ENCODE measurements at regions not wholly inside any gene's neighbourhood (a gene's known extent, or its start where the extent isn't known, plus 50 kb on each side); places are given as distances from the start of the nearest gene placed in this dataset.
"Not testable (repeated sequence)": the region's sequence is repeated elsewhere in the genome, so short reads cannot be mapped to it uniquely, and the experiment has no call there.

GRCh38 chr4:112708772-112709171 is 71.8 kb downstream of the LARP7 start:
- H3K36me3 ChIP-seq (ENCODE audit: control insufficient read depth in 5 of 5, insufficient read depth in 5 of 5, low read length in 5 of 5) = no peaks in the 10 kb centered on the region
- peaks cover 3 to 17% (median 16%) of the 10 kb centered on the region in 5 donors for H3K4me1 ChIP-seq (ENCODE audit: control insufficient read depth in 5 of 5, insufficient read depth in 5 of 5, low read length in 5 of 5)
- H3K9ac ChIP-seq (ENCODE audit: low read length in 5 of 5) = no peak overlapping the region
- no peak overlapping the region for H3K4me3 ChIP-seq (ENCODE audit: low read depth in 1 of 5, low read length in 5 of 5)
- H3K27me3 ChIP-seq (ENCODE audit: control insufficient read depth in 5 of 5, insufficient read depth in 4 of 5, low read length in 5 of 5) = peaks cover 8 to 12% (median 10%) of the 10 kb centered on the region in 5 donors
- no peaks in the 10 kb centered on the region for H3K9me3 ChIP-seq (ENCODE audit: control insufficient read depth in 5 of 5, low read length in 5 of 5)
- H3K27ac ChIP-seq (ENCODE audit: low read depth, low read length) = no peak overlapping the region

DNA sequence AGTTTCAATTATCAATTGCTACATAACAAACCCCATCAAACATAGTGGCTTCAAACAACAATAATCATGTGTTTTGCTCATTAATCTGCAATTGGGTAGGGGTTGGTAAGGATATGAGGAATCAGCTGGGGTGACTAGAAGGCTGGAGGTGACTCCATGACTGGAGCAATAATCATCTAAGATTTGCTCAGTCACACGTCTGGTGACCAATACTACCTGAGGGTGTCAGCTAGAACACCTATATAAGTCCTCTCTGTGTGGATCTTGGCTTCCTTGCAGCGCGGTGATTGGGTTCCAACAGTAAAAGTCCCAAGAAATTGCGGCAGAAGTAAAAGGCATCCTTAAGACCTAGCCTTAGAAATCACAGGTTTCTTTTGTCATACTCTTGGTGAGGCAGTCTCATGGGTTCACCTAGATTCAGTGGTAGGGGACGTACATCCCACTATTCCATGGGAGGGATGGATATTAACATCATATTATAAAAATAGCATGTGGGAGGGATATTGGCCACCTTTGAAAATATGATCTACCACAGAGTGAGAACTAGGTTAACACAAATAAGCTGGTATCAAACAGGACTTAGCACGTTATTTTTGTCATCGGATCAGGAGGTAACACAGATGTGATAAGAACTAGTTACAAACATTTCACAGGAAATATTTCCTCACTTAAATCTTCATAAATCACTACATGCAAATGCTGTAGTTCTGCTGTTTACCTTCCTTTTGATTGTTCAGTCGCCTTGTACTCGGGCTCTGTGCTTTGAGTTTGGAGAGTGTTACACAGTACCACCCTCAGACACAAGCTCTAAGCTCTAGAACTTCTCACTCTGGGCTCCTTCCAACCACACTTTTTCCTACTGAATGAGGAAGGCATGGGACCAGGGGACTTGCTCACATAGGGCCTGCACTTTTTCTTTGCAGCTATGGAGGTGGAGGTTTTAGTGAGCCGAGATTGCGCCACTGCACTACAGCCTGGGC is 78.3 kb downstream of the LARP7 start:
- Histone ChIP-seq H3K9ac (ENCODE audit: low read length in 5 of 5) (no peak overlapping the region), H3K4me1 (ENCODE audit: control insufficient read depth in 5 of 5, insufficient read depth in 5 of 5, low read length in 5 of 5) (no peaks in the 10 kb centered on the region), H3K27ac (ENCODE audit: low read depth, low read length) (no peak overlapping the region), H3K4me3 (ENCODE audit: low read depth in 1 of 5, low read length in 5 of 5) (no peak overlapping the region), H3K36me3 (ENCODE audit: control insufficient read depth in 5 of 5, insufficient read depth in 5 of 5, low read length in 5 of 5) (no peaks in the 10 kb centered on the region), H3K27me3 (ENCODE audit: control insufficient read depth in 5 of 5, insufficient read depth in 4 of 5, low read length in 5 of 5) (no peaks in the 10 kb centered on the region), H3K9me3 (ENCODE audit: control insufficient read depth in 5 of 5, low read length in 5 of 5) (no peaks in the 10 kb centered on the region)

DNA sequence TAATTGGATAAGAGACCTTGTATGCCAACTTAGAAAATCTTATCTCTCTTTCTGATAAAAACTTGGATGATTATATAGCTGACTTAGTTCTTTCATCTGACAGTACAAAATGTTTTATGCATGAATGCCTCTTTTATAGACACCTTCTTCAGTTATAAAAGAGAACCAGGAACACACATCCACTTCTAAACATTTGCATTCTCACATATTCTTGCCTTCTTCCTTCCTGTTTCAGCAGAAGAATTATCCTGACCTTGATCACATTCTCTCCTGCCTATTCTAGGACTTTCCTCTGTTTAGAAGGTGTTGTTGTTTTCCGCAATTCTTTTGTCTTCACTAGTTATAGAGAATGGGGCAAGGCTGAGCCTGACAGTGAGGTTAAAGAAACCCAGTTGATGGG is 80.9 kb downstream of the LARP7 start:
- Histone ChIP-seq H3K9ac (ENCODE audit: low read length in 5 of 5) (no peak overlapping the region), H3K36me3 (ENCODE audit: control insufficient read depth in 5 of 5, insufficient read depth in 5 of 5, low read length in 5 of 5) (no peaks in the 10 kb centered on the region), H3K9me3 (ENCODE audit: control insufficient read depth in 5 of 5, low read length in 5 of 5) (no peaks in the 10 kb centered on the region), H3K27me3 (ENCODE audit: control insufficient read depth in 5 of 5, insufficient read depth in 4 of 5, low read length in 5 of 5) (no peaks in the 10 kb centered on the region), H3K4me3 (ENCODE audit: low read depth in 1 of 5, low read length in 5 of 5) (no peak overlapping the region), H3K4me1 (ENCODE audit: control insufficient read depth in 5 of 5, insufficient read depth in 5 of 5, low read length in 5 of 5) (no peaks in the 10 kb centered on the region), H3K27ac (ENCODE audit: low read depth, low read length) (no peak overlapping the region)

DNA sequence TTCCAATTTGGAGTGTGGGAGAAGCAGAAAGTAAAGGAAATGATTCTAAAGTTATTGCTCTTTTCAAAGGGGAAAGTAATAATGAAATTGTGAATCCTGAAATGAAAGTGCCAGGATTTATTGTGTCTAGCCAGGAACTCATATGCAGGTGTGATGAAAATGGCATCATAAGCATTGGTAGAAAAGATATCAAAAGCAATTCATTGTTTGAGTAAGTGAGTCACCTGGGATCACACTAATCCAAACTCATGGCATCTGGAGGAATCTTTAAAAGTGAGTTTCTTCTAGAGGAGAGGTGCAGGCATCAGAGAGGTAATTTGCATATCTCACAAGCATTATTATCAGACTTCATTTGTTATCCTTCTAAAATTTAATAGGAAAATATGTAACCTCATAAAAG is 84.7 kb downstream of the LARP7 start:
- Histone ChIP-seq H3K9ac (ENCODE audit: low read length in 5 of 5) (no peak overlapping the region), H3K4me1 (ENCODE audit: control insufficient read depth in 5 of 5, insufficient read depth in 5 of 5, low read length in 5 of 5) (no peaks in the 10 kb centered on the region), H3K27me3 (ENCODE audit: control insufficient read depth in 5 of 5, insufficient read depth in 4 of 5, low read length in 5 of 5) (no peaks in the 10 kb centered on the region), H3K36me3 (ENCODE audit: control insufficient read depth in 5 of 5, insufficient read depth in 5 of 5, low read length in 5 of 5) (no peaks in the 10 kb centered on the region), H3K27ac (ENCODE audit: low read depth, low read length) (no peak overlapping the region), H3K4me3 (ENCODE audit: low read depth in 1 of 5, low read length in 5 of 5) (no peak overlapping the region), H3K9me3 (ENCODE audit: control insufficient read depth in 5 of 5, low read length in 5 of 5) (no peaks in the 10 kb centered on the region)

- H3K4me1 ChIP-seq (ENCODE audit: control insufficient read depth in 5 of 5, insufficient read depth in 5 of 5, low read length in 5 of 5) = no peaks in the 10 kb centered on the region
- H3K9me3 ChIP-seq (ENCODE audit: control insufficient read depth in 5 of 5, low read length in 5 of 5) = no peaks in the 10 kb centered on the region
- no peak overlapping the region for H3K27ac ChIP-seq (ENCODE audit: low read depth, low read length)
- H3K4me3 ChIP-seq (ENCODE audit: low read depth in 1 of 5, low read length in 5 of 5) = no peak overlapping the region
- H3K9ac ChIP-seq (ENCODE audit: low read length in 5 of 5) = no peak overlapping the region
- H3K27me3 ChIP-seq (ENCODE audit: control insufficient read depth in 5 of 5, insufficient read depth in 4 of 5, low read length in 5 of 5) = no peaks in the 10 kb centered on the region
- H3K36me3 ChIP-seq (ENCODE audit: control insufficient read depth in 5 of 5, insufficient read depth in 5 of 5, low read length in 5 of 5) = no peaks in the 10 kb centered on the region
Measured at GRCh38 chr4:112726041-112726440, 89.1 kb downstream of the LARP7 start.

DNA sequence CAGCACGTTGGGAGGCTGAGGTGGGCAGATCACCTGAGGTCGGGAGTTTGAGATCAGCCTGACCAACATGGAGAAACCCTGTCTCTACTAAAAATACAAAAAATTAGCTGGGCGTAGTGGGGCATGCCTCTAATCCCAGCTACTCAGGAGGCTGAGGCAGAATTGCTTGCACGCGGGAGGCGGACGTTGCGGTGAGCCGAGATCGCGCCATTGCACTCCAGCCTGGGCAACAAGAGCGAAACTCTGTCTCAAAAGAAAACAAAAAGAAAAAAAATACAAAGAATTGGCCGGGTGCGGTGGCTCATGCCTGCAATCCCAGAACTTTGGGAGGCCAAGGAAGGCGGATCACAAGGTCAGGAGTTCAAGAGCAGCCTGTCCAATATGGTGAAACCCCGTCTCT is 90.8 kb downstream of the LARP7 start:
- H3K4me1 ChIP-seq (ENCODE audit: control insufficient read depth in 5 of 5, insufficient read depth in 5 of 5, low read length in 5 of 5); H3K9ac ChIP-seq (ENCODE audit: low read length in 5 of 5); H3K4me3 ChIP-seq (ENCODE audit: low read depth in 1 of 5, low read length in 5 of 5); H3K27ac ChIP-seq (ENCODE audit: low read depth, low read length); H3K9me3 ChIP-seq (ENCODE audit: control insufficient read depth in 5 of 5, low read length in 5 of 5); H3K36me3 ChIP-seq (ENCODE audit: control insufficient read depth in 5 of 5, insufficient read depth in 5 of 5, low read length in 5 of 5); H3K27me3 ChIP-seq (ENCODE audit: control insufficient read depth in 5 of 5, insufficient read depth in 4 of 5, low read length in 5 of 5): not testable (repeated sequence)

GRCh38 chr4:112731715-112732114 is 94.8 kb downstream of the LARP7 start:
- Histone ChIP-seq H3K27ac (ENCODE audit: low read depth, low read length) (no peak overlapping the region), H3K9ac (ENCODE audit: low read length in 5 of 5) (no peak overlapping the region)

DNA sequence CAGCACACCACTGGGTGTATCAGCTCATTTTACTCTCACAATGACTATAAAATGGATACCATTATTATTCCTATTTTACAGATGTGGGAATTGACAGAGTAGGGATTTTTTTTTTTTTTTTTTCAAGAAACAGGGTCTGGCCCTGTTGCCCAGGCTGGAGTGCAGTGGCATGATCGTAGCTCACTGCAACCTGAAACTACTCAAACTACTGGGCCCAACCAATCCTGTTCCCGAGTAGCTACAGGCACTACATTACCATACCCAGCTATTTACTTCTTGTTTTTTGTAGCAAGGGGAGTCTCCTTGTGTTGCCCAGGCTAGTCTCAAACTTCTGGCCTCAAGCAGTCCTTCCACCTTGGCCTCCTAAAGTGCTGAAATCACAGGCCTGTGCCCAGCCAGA is 95.2 kb downstream of the LARP7 start:
- Histone ChIP-seq H3K27ac (ENCODE audit: low read depth, low read length) (no peak overlapping the region), H3K36me3 (ENCODE audit: control insufficient read depth in 5 of 5, insufficient read depth in 5 of 5, low read length in 5 of 5) (no peaks in the 10 kb centered on the region), H3K4me1 (ENCODE audit: control insufficient read depth in 5 of 5, insufficient read depth in 5 of 5, low read length in 5 of 5) (no peaks in the 10 kb centered on the region), H3K4me3 (ENCODE audit: low read depth in 1 of 5, low read length in 5 of 5) (no peak overlapping the region), H3K9ac (ENCODE audit: low read length in 5 of 5) (no peak overlapping the region), H3K27me3 (ENCODE audit: control insufficient read depth in 5 of 5, insufficient read depth in 4 of 5, low read length in 5 of 5) (no peaks in the 10 kb centered on the region), H3K9me3 (ENCODE audit: control insufficient read depth in 5 of 5, low read length in 5 of 5) (no peaks in the 10 kb centered on the region)

More at GRCh38 chr4:112731715-112732114, 94.8 kb downstream of the LARP7 start:
- Histone ChIP-seq H3K27me3 (ENCODE audit: control insufficient read depth in 5 of 5, insufficient read depth in 4 of 5, low read length in 5 of 5) (no peaks in the 10 kb centered on the region), H3K36me3 (ENCODE audit: control insufficient read depth in 5 of 5, insufficient read depth in 5 of 5, low read length in 5 of 5) (no peaks in the 10 kb centered on the region), H3K4me3 (ENCODE audit: low read depth in 1 of 5, low read length in 5 of 5) (no peak overlapping the region), H3K9me3 (ENCODE audit: control insufficient read depth in 5 of 5, low read length in 5 of 5) (no peaks in the 10 kb centered on the region), H3K4me1 (ENCODE audit: control insufficient read depth in 5 of 5, insufficient read depth in 5 of 5, low read length in 5 of 5) (no peaks in the 10 kb centered on the region)

- H3K4me3 ChIP-seq (ENCODE audit: low read depth in 1 of 5, low read length in 5 of 5) = no peak overlapping the region
- no peak overlapping the region for H3K27ac ChIP-seq (ENCODE audit: low read depth, low read length)
- H3K9ac ChIP-seq (ENCODE audit: low read length in 5 of 5) = no peak overlapping the region
- no peaks in the 10 kb centered on the region for H3K9me3 ChIP-seq (ENCODE audit: control insufficient read depth in 5 of 5, low read length in 5 of 5)
- no peaks in the 10 kb centered on the region for H3K27me3 ChIP-seq (ENCODE audit: control insufficient read depth in 5 of 5, insufficient read depth in 4 of 5, low read length in 5 of 5)
- no peaks in the 10 kb centered on the region for H3K36me3 ChIP-seq (ENCODE audit: control insufficient read depth in 5 of 5, insufficient read depth in 5 of 5, low read length in 5 of 5)
- no peaks in the 10 kb centered on the region for H3K4me1 ChIP-seq (ENCODE audit: control insufficient read depth in 5 of 5, insufficient read depth in 5 of 5, low read length in 5 of 5)
Measured at GRCh38 chr4:112735474-112735951, 98.6 kb downstream of the LARP7 start.

DNA sequence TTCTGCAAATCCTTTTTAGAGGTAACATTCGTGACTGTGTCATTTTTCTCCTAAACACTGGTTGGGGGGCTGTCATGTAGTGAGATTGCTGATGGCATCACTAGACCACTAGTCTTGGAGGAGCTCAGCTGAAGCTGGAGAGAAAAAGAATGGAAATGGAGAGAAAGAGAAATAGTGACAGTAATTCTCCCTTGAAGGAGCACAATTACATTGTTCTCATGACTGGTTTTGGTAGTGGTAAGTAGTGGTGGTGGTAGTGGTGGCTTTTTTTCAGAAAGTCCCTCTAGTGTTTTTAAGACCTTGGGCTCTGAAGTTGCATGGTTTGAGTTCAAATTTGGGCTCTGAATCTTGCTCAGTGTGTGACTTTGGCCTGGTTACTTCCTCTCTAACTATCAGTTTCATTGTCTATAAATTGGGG is 99.8 kb downstream of the LARP7 start:
- Histone ChIP-seq H3K4me3 (ENCODE audit: low read depth in 1 of 5, low read length in 5 of 5) (no peak overlapping the region), H3K27me3 (ENCODE audit: control insufficient read depth in 5 of 5, insufficient read depth in 4 of 5, low read length in 5 of 5) (no peaks in the 10 kb centered on the region), H3K27ac (ENCODE audit: low read depth, low read length) (no peak overlapping the region), H3K9me3 (ENCODE audit: control insufficient read depth in 5 of 5, low read length in 5 of 5) (no peaks in the 10 kb centered on the region), H3K36me3 (ENCODE audit: control insufficient read depth in 5 of 5, insufficient read depth in 5 of 5, low read length in 5 of 5) (no peaks in the 10 kb centered on the region), H3K9ac (ENCODE audit: low read length in 5 of 5) (no peak overlapping the region), H3K4me1 (ENCODE audit: control insufficient read depth in 5 of 5, insufficient read depth in 5 of 5, low read length in 5 of 5) (no peaks in the 10 kb centered on the region)
